ENCODE measurements at regions not wholly inside any gene's neighbourhood (a gene's known extent, or its start where the extent isn't known, plus 50 kb on each side); places are given as distances from the start of the nearest gene placed in this dataset.
"Not testable (repeated sequence)": the region's sequence is repeated elsewhere in the genome, so short reads cannot be mapped to it uniquely, and the experiment has no call there.

DNA sequence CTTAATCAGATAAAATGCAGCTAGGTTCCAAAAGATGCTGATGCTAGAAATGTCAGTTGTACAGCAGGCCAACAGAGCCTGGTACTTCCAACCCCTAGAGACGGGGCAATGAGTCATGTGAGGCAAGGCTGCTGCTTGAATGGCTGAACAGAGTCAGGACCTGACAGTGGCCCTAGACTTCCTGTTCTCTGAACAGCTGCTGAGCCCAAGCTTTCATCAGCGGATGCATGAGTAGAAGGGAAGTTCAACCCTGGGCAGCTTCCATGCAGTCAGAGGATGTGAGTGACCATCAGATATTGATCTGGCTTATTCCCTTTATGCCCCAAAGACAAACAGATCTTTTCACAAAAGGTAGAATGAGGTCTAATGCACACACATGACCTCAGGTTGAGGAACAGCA lies 282.9 kb upstream of the COL8A1 start:
- no peak for DNase-seq

DNA sequence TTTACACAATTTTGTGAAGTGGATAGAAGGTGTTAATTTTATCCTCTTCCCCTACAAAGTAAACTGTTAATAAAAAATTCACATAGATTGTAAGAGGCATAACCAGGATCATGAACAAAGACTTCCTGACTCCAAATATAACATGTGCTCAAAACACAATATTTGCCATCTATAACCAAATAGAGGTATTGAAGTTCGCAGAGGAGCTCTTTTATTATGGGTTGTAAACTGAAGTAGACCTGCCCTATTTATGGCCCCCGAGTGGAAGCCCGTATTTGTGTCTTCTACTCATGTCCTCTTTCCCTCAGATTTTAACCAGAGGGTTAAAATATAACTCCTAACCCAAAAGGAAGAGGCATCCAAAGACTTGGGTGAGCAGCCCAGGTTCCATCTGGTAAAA lies 285.6 kb upstream of the COL8A1 start:
- DNase-seq = no peak

DNA sequence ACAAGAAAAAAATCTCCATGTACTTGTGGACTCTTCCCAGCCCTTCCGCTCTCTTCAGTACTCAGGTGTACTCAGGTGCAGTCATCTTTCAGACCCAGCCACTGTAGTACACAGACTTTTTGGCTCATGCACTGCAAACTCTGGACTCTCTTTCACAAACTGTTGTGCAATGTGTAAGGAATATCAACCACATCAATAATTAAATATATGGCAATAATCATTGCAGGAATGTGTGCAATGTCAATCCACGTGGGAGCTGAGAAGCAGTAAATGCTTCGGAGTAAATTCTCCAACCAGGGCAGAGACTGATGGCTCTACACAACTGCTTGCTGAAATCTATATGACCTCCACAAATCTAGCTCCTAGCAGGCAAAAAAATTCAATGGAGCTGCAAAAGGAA lies 287.3 kb upstream of the COL8A1 start:
- no peak for DNase-seq

DNA sequence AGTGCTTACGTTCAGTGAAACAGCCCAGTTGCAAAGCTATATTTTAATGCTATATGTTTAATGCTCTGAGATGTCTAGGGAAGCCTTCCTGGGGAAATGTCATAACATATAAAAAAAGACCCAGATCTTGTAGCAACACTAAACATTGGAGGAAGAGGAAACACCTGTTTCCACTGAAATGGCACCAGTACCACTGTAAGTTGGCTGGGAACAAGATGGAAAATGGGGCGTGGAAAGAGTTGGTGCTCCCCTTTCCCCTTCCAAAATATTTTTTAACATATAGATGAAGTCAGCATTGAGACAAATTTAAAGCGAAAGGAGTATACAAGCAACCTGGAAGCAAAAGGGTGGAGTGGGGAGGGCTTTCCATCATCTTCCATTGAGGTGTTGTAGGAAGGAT lies 289.9 kb upstream of the COL8A1 start:
- DNase-seq = no peak

DNA sequence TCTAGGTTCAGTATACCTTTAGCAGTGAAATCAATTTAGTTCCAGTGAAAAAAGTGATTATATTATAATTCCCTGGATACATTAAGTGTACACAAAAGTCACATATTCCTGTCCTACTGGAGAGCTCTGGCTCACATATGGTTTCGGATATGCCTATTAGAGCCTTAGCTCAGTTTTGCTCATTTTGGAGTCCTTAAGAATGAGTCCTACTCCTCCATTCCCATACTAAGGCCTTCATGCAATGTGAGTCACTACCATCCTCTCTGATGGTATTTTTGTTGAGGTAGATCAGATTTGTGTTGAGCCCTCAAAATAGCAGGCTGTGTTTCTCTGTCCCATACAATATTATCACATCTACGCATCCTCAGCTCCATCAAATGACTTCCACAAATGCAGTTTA lies 294.2 kb upstream of the COL8A1 start:
- DNase-seq = no peak

DNA sequence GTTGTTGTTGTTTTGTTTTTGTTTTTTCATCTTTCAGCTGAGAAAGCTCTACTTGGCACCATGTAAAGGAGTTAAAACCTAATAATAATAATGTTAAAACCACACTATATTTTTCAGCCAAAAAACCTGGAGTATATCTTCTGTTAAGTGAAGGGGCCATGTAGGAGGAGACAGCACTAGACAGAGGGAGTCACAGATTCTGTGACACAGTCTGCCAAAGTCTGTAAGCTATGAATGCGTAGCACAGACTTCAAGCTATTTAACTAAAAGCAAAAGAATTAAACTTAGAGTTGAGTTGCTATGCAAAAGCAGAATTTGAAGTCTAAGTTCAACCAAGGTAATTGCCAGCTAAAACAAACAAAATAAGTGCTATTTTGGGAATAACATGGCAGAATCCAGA lies 296.0 kb upstream of the COL8A1 start:
- no peak for DNase-seq

DNA sequence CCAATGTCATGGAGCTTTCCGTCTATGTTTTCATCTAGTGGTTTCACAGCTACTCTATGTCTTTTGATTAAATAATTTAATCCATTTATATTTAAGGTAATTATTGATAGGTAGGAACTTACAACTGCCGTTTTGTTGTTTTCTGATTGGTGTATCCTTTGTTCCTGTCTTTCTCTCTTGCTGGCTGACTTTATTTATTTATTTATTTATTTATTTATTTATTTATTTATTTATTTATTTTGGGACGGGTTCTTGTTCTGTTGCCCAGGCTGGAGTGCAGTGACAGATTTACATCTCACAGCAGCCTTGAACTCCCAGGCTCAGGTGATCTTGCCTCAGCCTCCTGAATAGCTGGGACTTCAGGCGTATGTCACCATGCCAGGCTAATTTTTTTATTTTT lies 299.2 kb upstream of the COL8A1 start:
- DNase-seq = no peak

DNA sequence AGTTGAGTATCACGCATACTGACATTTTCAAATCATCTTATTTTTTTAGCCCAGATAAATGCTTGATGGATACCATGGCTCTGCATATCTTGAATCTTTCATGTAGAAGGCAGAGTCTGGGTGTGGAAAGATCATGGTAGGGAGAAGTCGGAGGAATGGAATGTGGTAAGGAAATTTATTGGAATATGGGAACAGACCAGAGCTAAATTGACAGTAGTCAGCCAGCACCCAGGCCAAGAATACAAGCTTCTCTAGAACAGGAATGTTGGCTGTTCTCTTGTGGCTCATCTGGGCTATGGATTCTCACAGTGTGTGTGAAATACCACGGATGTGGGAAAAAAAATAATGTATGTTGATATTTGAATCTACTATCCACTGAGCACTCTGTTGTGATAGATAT lies 305.7 kb upstream of the COL8A1 start:
- no peak for DNase-seq

DNA sequence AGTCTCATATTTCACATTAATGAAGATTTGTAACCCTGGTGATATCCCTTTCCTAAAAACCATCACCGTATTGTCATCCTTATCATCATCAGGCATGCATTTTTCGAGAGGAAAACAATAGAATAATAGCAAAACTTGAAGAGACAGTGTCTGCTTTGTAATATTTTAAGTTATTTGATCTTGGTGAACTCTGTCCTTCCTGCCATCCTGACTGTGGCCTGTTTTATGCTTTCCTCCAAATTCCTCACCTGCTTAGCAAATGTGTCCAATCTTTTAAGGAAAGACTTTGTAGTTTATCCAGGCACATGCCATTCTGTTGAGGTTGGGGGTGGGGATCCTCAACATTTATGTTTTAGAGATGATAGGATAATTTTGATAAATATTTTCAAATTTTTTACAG lies 306.1 kb upstream of the COL8A1 start:
- no peak for DNase-seq

DNA sequence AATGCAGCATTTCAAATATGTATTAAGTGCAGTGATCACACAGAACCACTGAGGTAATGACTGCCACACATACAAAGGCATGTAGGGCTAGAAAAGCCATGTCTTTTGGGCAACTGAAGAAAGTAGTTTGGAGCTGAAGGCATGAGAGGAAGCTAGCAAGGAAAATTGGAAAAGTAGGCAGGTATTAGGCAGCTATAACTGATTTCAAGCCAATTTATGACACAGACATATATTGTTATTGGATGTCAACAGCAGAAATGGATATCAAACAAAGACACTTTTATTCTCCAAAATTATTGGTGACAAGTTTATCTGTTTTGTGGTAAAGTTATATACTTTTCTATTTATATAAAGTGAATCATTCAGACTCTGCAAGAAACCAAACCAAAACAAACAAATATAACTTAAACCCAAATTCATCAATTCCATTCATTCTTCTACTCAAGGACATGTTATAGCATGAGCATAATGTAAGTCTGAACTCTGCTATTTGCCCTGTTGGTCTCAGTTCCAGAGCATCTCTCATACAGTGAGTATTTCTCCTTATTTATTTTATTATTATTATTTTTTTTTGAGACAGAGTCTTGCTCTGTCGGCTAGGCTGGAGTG lies 307.4 kb upstream of the COL8A1 start:
- DNase-seq = no peak

DNA sequence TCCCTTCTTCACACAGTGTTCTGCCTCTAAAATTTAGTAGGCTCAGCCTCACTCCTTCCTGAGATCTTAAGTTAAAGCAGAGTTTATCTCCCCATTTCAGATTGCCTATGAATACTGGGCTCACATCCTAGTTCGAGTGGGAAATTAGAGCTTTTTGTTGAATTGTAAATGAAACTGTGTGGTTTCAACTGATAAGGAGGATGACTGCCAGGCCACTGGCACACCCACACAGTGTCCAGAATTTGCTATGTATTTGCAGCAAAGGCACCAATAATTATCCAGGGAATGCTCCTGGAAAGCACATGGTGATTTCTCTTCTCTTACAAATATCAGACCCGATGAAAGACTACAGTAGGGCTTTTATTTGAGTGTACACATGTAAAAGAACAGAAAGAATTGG lies 308.1 kb upstream of the COL8A1 start:
- DNase-seq = no peak

DNA sequence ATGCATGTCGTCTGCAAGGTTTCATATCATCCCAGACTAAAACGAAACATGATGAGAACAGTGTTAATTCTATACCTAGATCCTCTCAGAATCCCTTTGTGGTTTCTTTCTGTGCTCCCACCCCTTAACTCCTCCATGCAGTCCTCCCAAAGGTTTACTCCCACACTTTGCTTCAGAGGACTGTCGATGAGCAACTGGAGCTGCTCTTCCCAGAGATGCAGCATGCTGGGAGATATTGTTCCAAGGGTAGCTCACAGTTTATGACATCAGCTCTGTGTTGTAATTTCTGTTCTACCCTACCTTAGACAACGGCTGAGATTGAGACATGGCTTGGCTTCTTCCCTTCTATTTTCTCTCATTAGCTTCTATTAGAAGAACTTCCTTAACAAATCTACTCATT lies 313.0 kb upstream of the COL8A1 start:
- no peak for DNase-seq

DNA sequence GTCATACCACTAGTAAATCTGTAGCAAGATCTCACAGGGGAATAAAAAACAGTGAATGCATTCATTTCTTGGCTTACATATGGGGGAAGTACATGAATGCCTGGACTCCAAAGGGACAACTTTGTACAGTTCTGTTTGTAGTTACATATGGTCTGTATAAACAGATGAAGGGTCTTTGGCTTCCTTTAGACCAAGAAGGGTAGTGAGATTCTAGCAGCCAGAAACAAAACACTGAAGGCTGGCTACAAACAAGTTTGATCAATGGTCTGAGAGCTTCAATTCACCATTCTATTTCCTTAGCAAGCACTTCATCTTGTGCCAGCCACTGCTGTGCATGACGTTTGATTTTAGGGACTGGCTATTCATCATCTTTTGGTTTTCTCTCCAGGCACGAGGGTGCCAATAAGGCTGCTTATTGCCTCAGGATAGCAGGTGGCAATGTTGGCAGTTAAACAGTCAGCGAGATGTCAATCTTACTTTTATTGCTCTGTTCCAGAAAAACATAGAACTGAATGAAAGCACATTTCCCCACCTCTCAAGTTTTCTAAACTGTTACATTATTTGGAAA lies 313.7 kb upstream of the COL8A1 start:
- no peak for DNase-seq

DNA sequence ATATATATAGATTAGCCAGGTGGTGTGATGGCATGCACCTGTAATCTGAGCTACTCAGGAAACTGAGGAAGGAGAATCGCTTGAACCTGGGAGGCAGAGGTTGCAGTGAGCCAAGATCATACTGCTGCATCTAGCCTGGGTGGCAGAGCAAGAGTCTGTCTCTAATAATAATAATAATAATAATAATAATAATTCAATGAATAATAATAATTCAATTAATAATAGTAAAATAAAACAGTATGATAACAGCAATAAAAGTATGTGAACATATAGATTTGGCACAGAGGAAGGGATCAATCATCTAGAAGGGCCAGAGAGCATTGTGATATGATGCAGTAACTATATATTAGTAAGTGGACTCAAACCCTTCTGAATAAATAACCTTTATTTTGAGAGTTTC lies 314.5 kb upstream of the COL8A1 start:
- DNase-seq = no peak

DNA sequence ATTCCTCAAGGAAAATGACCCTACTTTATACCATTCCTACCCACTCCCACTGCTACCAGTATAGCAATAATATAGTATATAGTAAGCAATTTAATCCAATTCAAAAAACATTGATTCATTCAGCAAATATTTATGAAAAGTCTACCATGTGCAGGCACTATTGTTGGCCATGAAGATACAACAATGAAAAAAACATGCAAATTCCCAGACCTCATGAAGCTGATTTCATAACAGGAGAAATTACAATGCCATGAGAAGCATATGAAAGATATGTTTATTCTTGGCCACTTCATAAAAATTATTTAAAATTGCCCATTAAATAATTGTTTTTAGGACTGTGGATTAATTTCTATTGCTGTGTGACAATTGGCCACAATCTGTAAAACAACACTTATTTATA lies 315.8 kb upstream of the COL8A1 start:
- no peak for DNase-seq

DNA sequence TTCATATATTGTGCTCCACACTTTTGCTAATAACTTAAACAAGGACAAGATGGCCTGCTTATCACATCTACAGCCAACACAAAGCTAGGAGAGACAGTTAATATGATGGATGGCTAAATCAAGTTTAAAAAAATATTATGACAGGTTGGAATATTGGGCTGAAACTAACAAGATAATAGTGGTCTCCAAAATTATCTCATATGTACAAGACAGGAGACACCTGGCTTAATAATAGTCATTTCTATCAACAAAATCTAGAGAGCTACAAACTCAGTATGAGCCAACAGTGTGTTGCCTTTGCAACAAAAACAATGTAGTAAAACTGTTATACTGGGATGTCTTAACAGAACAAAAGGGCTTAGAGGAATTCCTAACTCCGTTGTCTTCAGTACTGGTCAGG lies 317.1 kb upstream of the COL8A1 start:
- no peak for DNase-seq

DNA sequence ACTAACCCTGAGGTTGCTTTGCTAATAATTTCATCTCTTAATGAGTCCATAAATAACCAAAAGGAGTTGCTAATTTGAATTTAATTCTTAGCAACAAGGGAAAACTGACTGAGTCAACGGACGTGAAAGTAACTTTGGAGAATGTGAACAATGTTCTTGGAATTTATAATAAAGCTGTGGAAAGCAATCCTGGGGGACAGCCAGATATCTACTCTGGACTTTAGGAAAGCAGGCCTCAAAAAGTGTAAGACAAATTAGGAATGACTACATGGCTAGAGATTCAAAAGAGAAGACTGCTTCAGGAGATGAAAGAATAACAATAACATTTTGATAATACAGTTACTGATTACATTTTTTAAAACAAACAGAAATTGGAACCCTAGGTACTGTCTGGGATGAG lies 318.4 kb upstream of the COL8A1 start:
- DNase-seq = no peak

DNA sequence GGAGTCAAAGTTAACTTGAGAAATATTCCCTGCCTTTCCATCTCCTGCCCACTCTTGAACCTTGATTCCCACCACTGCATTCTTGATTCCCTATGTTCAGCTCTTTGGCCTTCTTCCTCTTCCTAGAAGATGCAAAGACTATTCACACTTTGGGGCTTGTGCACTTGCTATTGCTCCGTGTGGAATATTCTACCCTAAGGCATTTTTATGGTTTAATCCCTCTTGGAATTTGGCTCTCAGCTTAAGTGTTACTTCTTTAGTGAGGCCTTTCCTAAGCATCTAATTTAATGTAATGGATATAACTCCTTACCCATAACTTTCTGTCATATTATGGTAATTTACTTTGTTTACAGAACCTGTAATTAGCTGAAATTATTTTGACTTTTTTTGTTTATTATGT lies 318.9 kb upstream of the COL8A1 start:
- no peak for DNase-seq

DNA sequence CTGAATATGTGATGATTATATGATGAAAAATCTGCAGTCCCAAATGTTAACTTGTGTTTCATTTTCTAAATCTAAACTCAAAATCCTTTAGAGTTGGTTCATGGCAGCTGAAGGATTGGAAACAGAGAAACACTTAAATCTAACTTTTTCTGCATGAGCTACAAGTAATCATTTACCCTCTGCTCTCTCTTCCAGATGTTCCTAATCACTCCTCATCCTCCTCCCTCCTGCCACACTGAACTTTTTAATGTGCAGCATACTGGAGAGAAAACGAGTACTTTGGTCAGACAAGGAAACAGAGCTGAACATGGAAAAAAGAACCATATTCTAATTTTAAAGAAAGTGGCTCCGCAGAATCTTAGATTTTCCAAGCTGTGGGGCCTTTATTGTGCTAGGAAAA lies 321.2 kb upstream of the COL8A1 start:
- no peak for DNase-seq

DNA sequence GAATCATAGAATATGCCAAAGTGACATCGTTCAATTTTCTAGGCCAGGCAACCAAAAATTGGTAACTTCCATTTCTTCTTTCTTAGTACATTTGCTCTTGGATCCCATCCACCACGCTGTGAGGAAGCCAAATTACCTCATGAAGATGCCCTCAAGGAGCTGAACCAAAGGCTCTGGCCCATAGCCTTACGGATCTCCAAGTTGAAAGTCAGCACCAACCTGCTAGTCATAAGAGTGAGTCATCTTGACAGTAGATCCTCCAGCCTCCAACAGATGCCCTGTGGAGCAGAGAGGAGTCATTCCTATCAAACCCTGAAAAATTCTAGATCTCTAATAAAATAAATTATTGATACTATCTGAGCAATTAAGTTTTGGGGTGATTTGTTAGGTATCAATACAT lies 322.5 kb upstream of the COL8A1 start:
- no peak for DNase-seq

DNA sequence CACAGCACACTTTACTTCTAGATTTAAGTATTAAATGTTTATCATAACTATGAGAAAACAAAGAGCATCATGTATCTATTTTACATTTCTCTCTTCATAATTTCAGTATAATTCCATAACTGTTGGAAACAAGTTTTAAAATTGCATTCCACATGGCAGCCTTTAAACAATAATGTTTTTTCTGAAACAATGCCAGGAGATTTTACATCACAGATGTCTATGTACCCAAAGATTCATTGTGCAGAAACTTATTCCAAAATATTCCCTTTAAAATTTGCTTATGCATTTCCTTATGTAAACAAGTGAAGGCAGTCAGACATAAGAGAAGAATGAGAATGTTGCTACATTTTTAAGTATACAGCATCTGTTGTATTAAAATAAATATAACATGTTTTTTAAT lies 324.9 kb upstream of the COL8A1 start:
- no peak for DNase-seq

DNA sequence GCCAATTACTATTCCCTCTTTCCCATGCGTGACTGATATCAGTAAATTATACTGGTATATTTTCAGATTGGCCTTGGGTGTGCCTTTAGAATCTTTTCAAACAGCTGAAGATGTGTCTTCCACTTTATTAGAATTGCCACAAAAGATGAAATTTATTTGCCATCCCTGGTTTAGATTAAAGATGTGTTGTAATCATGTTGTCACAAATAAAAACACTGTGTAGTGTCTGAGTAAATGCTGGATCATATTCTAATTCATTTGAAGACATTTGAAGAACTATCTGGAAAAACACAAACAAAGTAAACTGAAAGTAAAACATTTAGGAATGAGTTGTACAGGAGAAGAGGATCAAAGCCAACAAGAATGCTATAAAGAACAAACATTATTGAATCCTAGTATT lies 339.7 kb upstream of the COL8A1 start:
- DNase-seq = no peak

DNA sequence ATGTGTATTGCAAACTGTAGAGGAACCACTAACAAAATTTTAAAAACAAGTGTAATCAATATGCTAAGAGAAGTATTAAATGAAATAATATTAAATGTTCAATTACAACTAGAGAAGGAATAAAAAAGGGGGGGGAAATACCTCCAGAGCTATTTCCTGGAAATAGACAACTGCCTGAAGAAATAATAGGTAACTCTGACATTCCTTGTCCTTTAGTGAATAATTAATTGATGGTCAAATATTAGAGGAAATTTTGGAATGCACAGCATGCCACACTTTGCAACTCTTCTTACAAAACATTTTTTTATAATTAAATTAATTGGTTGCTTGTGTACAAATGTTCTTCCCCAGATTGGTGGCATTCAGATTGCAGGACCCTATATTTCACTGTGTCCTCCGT lies 342.6 kb upstream of the COL8A1 start:
- no peak for DNase-seq

DNA sequence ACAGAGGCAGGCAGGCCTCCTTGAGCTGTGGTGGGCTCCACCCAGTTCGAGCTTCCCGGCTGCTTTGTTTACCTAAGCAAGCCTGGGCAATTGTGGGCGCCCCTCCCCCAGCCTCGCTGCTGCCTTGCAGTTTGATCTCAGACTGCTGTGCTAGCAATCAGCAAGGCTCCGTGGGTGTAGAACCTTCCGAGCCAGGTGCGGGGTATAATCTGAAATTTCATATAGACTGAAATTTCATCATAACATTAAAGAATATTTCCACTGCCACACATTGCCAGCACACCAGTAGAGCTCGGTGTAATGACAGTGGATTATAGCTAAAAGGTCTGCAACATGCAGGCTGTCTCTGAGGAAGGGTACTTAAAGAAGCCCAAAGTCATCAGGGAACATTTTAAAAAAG lies 344.3 kb upstream of the COL8A1 start:
- DNase-seq = not testable (repeated sequence)

DNA sequence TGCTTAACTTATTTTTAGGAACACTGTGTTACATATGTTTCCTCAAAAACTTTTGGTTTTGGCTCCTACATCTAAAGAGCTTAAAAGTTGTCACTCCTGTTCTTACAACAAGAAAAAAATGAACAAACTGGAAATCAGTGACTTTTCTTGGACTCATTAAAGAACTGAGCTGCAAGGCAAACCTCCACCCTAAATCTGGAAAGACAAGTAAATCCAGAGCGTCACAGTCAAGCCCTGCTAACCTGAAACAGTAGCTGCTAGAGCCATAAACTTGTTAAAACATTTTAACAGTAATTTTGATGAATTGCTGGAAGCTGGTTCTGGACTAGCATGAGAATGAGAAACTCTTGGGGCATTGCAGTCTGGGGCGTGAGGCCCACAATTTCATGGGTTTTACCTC lies 350.5 kb upstream of the COL8A1 start:
- DNase-seq = no peak

All from bone marrow (tissue), 2 donors.